Upper lobe of right lung (tissue), 1 donor: ENCODE measurements at regions not wholly inside any gene's neighbourhood (a gene's known extent, or its start where the extent isn't known, plus 50 kb on each side); places are given as distances from the start of the nearest gene placed in this dataset.

Experiments
- microRNA-seq: library from miRNA; unstranded; fragments of <30 nt; microRNA quantifications from one replicate; pipeline ENCODE4 v1.2.0, GENCODE V29; 2020; ENCODE audit warnings: borderline microRNAs expressed
- donor health status: DM: no; HTN: yes; CAD: no; lungs with severe emphysema.

Small RNA genes lying in the stretch of these regions (microRNA-seq; reads per million reads assigned to microRNA genes)
- 0.99 reads per million for gene MIR7977
